GM23338 (cell line): ENCODE measurements at regions not wholly inside any gene's neighbourhood (a gene's known extent, or its start where the extent isn't known, plus 50 kb on each side); places are given as distances from the start of the nearest gene placed in this dataset.

Experiments
- ATAC-seq: fragments of 200-7000 bp; cut with Tn5 transposase; 3 replicates; pipeline ENCODE4 v1.9.1; 2020
- DNase-seq: peaks from one replicate; pipeline ENCODE4 v3.0.0-alpha.2; 2015; ENCODE audit warnings: low spot score
- H2AFZ ChIP-seq: fragments of 200-600 bp; sonication (generic); 2 replicates; pipeline ENCODE4 v1.8.0; 2016; ENCODE audit warnings: antibody characterized with exemption, mild to moderate bottlenecking, moderate library complexity
- H3F3A ChIP-seq: fragments of 200-600 bp; sonication (generic); replicated peaks from 2 replicates; pipeline ENCODE4 v1.8.0; 2017; ENCODE audit warnings: antibody characterized with exemption, mixed run types, low read depth
- H3K27ac ChIP-seq: fragments of 200-600 bp; sonication (generic); 2 replicates; pipeline ENCODE4 v1.6.1; 2016; ENCODE audit warnings: low read depth
- H3K27me3 ChIP-seq: fragments of 200-600 bp; sonication (generic); 2 replicates; pipeline ENCODE4 v1.8.0; 2016; ENCODE audit warnings: mild to moderate bottlenecking, mixed run types, moderate library complexity; ENCODE audit not compliant: insufficient read depth
- H3K36me3 ChIP-seq: fragments of 200-600 bp; sonication (generic); 2 replicates; pipeline ENCODE4 v1.8.0; 2016; ENCODE audit warnings: mild to moderate bottlenecking; ENCODE audit not compliant: insufficient read depth
- H3K4me1 ChIP-seq: fragments of 200-600 bp; sonication (generic); 2 replicates; pipeline ENCODE4 v1.8.0; 2016; ENCODE audit warnings: mild to moderate bottlenecking, moderate library complexity; ENCODE audit not compliant: insufficient read depth
- H3K4me2 ChIP-seq: fragments of 200-600 bp; sonication (generic); 2 replicates; pipeline ENCODE4 v1.7.1; 2017; ENCODE audit warnings: mixed run types
- H3K4me3 ChIP-seq: fragments of 200-600 bp; sonication (generic); 2 replicates; pipeline ENCODE4 v1.6.1; 2016; ENCODE audit warnings: mixed run types
- H3K79me2 ChIP-seq: fragments of 200-600 bp; sonication (generic); replicated peaks from 2 replicates; pipeline ENCODE4 v1.8.0; 2017; ENCODE audit warnings: mild to moderate bottlenecking; ENCODE audit not compliant: insufficient read depth
- H3K9me2 ChIP-seq: fragments of 200-600 bp; sonication (generic); 2 replicates; pipeline ENCODE4 v1.8.0; 2017; ENCODE audit not compliant: insufficient read depth
- H4K20me1 ChIP-seq: fragments of 200-600 bp; sonication (generic); replicated peaks from 2 replicates; pipeline ENCODE4 v1.8.0; 2017; ENCODE audit warnings: mild to moderate bottlenecking; ENCODE audit not compliant: insufficient read depth
- H3K27ac Mint-ChIP-seq: 2 replicates; pipeline ENCODE4 v1.8.0; 2020; ENCODE audit warnings: inconsistent platforms, mild to moderate bottlenecking, moderate library complexity, mixed read lengths
- H3K27me3 Mint-ChIP-seq: 3 replicates; pipeline ENCODE4 v1.8.0; 2022; ENCODE audit warnings: low read depth, mild to moderate bottlenecking, moderate library complexity, mixed read lengths, inconsistent platforms; ENCODE audit not compliant: insufficient read depth, poor library complexity
- H3K36me3 Mint-ChIP-seq: 3 replicates; pipeline ENCODE4 v1.8.0; 2021; ENCODE audit warnings: low read depth, mild to moderate bottlenecking, inconsistent platforms, moderate library complexity, mixed read lengths
- H3K4me1 Mint-ChIP-seq: 3 replicates; pipeline ENCODE4 v1.8.0; 2020; ENCODE audit warnings: mild to moderate bottlenecking, inconsistent platforms, mixed read lengths
- H3K4me3 Mint-ChIP-seq: 3 replicates; pipeline ENCODE4 v1.8.0; 2021; ENCODE audit warnings: moderate library complexity, mild to moderate bottlenecking, inconsistent platforms, mixed read lengths
- H3K9me3 Mint-ChIP-seq: 3 replicates; pipeline ENCODE4 v1.8.0; 2020; ENCODE audit warnings: moderate library complexity, mild to moderate bottlenecking, inconsistent platforms, mixed read lengths
- CREB1 ChIP-seq: fragments of 250-450 bp; sonication (Bioruptor Pico); IDR thresholded peaks from 2 replicates; pipeline ENCODE4 v1.5.0; 2020; ENCODE audit warnings: low read depth, mild to moderate bottlenecking, moderate library complexity
- CTCF ChIP-seq, 2 experiments: fragments of 200-600 bp in 1 of 2; sonication (generic) in 1 of 2; conservative IDR thresholded peaks; 2 replicates each; pipeline versions ENCODE4 v1.5.1 to v1.6.1; 2016 to 2017; ENCODE audit warnings: antibody characterized with exemption in 2 of 2, low read depth in 2 of 2, mild to moderate bottlenecking in 2 of 2, moderate library complexity in 1 of 2
- ETS1 ChIP-seq: IDR thresholded peaks from 2 replicates; pipeline ENCODE4 v1.6.1; 2016; ENCODE audit warnings: antibody characterized with exemption
- EZH2 ChIP-seq: fragments of 200-600 bp; sonication (generic); IDR thresholded peaks from one replicate; pipeline ENCODE4 v1.8.0; 2017; ENCODE audit warnings: antibody characterized with exemption, mild to moderate bottlenecking, low read depth; ENCODE audit not compliant: unreplicated experiment
- EZH2phosphoT487 ChIP-seq: fragments of 200-600 bp; sonication (generic); IDR thresholded peaks from one replicate; pipeline ENCODE4 v1.8.1; 2018; ENCODE audit warnings: antibody characterized with exemption; ENCODE audit not compliant: unreplicated experiment
- JUNB ChIP-seq: IDR thresholded peaks from one replicate; pipeline ENCODE4 v1.6.1; 2016; ENCODE audit warnings: antibody characterized with exemption; ENCODE audit not compliant: unreplicated experiment
- NANOG ChIP-seq: IDR thresholded peaks from 2 replicates; pipeline ENCODE4 v1.6.1; 2016; ENCODE audit warnings: antibody characterized with exemption, borderline replicate concordance
- POLR2AphosphoS5 ChIP-seq: IDR thresholded peaks from 2 replicates; pipeline ENCODE4 v1.6.1; 2016; ENCODE audit warnings: antibody characterized with exemption, low read depth
- REST ChIP-seq: IDR thresholded peaks from one replicate; pipeline ENCODE4 v1.6.1; 2018; ENCODE audit warnings: antibody characterized with exemption; ENCODE audit not compliant: unreplicated experiment
- STAT1 ChIP-seq: IDR thresholded peaks from one replicate; pipeline ENCODE4 v1.6.1; 2016; ENCODE audit warnings: antibody characterized with exemption; ENCODE audit not compliant: unreplicated experiment
- ZNF114 ChIP-seq: fragments of 250-450 bp; sonication (Bioruptor Pico); IDR thresholded peaks from 2 replicates; pipeline ENCODE4 v1.5.0; 2020; ENCODE audit warnings: mild to moderate bottlenecking, moderate library complexity
- ZNF331 ChIP-seq: fragments of 250-450 bp; sonication (Bioruptor Pico); IDR thresholded peaks from 2 replicates; pipeline ENCODE4 v1.5.0; 2020; ENCODE audit warnings: low read depth, mild to moderate bottlenecking, moderate library complexity
- ZNF462 ChIP-seq: fragments of 250-450 bp; sonication (Bioruptor Pico); IDR thresholded peaks from 2 replicates; pipeline ENCODE4 v1.5.0; 2020; ENCODE audit warnings: mild to moderate bottlenecking, moderate library complexity

- H3K27ac ChIP-seq: no peak overlapping the region
- ATAC-seq: no peak
Measured at GRCh38 chr12:89166525-89166934, 185.8 kb downstream of the DUSP6 start.

More at GRCh38 chr12:89166525-89166934, 185.8 kb downstream of the DUSP6 start:
- Histone ChIP-seq H3K79me2 (no peaks in the 10 kb centered on the region), H2AFZ (no peak overlapping the region), H3K36me3 (no peaks in the 10 kb centered on the region), H3K4me1 (no peaks in the 10 kb centered on the region; the same call in 1 of the 2 replicates), H3K4me2 (no peak overlapping the region), H3F3A (no peaks in the 10 kb centered on the region), H3K4me3 (no peak overlapping the region), H3K9me2 (no peaks in the 10 kb centered on the region), H3K27me3 (peaks cover 34% of the 10 kb centered on the region; the same call in 1 of the 2 replicates), H4K20me1 (no peaks in the 10 kb centered on the region)
- Mint-ChIP-seq H3K4me1 (peaks cover 9% of the 10 kb centered on the region), H3K27me3 (peaks cover 1% of the 10 kb centered on the region), H3K9me3 (no peaks in the 10 kb centered on the region), H3K27ac (no peak overlapping the region), H3K4me3 (no peak overlapping the region), H3K36me3 (no peaks in the 10 kb centered on the region)
- TF ChIP-seq NANOG: no peak
- no peak for TF ChIP-seq ZNF462 (CRISPR knock-in tag)
- no peak for TF ChIP-seq ZNF331 (CRISPR knock-in tag)
- TF ChIP-seq CREB1: no peak
- TF ChIP-seq REST: no peak
- TF ChIP-seq POLR2AphosphoS5: no peak
- no peak for TF ChIP-seq JUNB
- no peak for TF ChIP-seq CTCF (conservative IDR thresholded peaks at IDR 0.05; ENCODE audit: low read depth in 2 of 2)
- TF ChIP-seq ETS1: no peak
- no peak for TF ChIP-seq STAT1
- TF ChIP-seq EZH2phosphoT487: no peak
- no peak for TF ChIP-seq ZNF114 (CRISPR knock-in tag)
- TF ChIP-seq EZH2: no peak
- DNase-seq: no peak
